BLaER1 treated with 17β-estradiol and CSF1 and Interleukin-3, amounts not matched to agents 10 nM and 100 nM (cell line): ENCODE measurements at regions not wholly inside any gene's neighbourhood (a gene's known extent, or its start where the extent isn't known, plus 50 kb on each side); places are given as distances from the start of the nearest gene placed in this dataset.

ENCODE experiments used
- H3K27ac ChIP-seq, 11 experiments: shearing (Covaris generic); formaldehyde crosslinking; 2 replicates each; pipeline ENCODE4 v1.8.1; 2022
- H3K27me3 ChIP-seq, 11 experiments: shearing (Covaris generic); formaldehyde crosslinking; 2 replicates each; pipeline ENCODE4 v1.8.1; 2022
- H3K36me3 ChIP-seq, 11 experiments: shearing (Covaris generic); formaldehyde crosslinking; 2 replicates each; pipeline ENCODE4 v1.8.1; 2022
- H3K4me1 ChIP-seq, 10 experiments: shearing (Covaris generic); formaldehyde crosslinking; 2 replicates each; pipeline ENCODE4 v1.8.1; 2022
- H3K4me2 ChIP-seq, 11 experiments: shearing (Covaris generic); formaldehyde crosslinking; 2 replicates each; pipeline ENCODE4 v1.8.1; 2022
- H3K4me3 ChIP-seq, 10 experiments: shearing (Covaris generic); formaldehyde crosslinking; 2 replicates each; pipeline ENCODE4 v1.8.1; 2022
- H3K9ac ChIP-seq, 11 experiments: shearing (Covaris generic); formaldehyde crosslinking; 2 replicates each; pipeline ENCODE4 v1.8.1; 2022
- H3K9me3 ChIP-seq, 11 experiments: shearing (Covaris generic); formaldehyde crosslinking; replicated peaks in 1 of 11; 2 replicates each; pipeline ENCODE4 v1.8.1; 2022
- H4K20me1 ChIP-seq, 11 experiments: shearing (Covaris generic); formaldehyde crosslinking; 2 replicates each; pipeline ENCODE4 v1.8.1; 2022
- Cebpa-rat ChIP-seq, 11 experiments: shearing (Covaris generic); IDR thresholded peaks; 2 replicates each; pipeline ENCODE4 v1.8.1; 2022

DNA sequence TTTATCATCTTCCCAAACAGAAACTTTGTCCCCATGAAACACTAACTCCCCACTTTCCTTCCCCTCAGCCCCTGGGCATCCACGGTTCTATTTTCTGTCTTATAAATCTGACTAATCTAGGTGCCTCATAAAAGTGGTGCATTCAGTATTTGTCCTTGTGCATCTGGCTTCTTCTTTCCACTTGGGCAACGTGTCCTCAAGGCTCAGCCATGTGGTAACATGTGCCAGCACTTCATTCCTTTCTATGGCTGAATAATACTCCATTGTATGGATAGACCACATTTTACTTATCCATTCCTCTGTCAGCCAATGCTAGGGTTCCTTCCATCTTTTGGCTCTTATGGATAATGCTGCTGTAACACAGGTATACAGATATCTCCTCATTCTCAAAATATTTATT lies 305.0 kb upstream of the RUNX1 start:
- Histone ChIP-seq H3K9ac (no peak overlapping the region), H3K9me3 (peaks cover 0 to 6% (median 0%) of the 10 kb centered on the region in 11 experiments; a peak in 2 of 22 replicates), H3K4me1 (peaks cover 0 to 9% (median 0%) of the 10 kb centered on the region in 10 experiments; a peak in 2 of 20 replicates), H3K36me3 (no peaks in the 10 kb centered on the region), H3K4me3 (no peak overlapping the region), H3K27me3 (no peaks in the 10 kb centered on the region), H4K20me1 (no peaks in the 10 kb centered on the region), H3K27ac (no peak overlapping the region), H3K4me2 (no peak overlapping the region)
- TF ChIP-seq Cebpa-rat (IDR thresholded peaks at IDR 0.05): no peak

GRCh38 chr21:35352793-35353192 lies 303.7 kb upstream of the RUNX1 start:
- Histone ChIP-seq H3K9me3 (peaks cover 0 to 6% (median 0%) of the 10 kb centered on the region in 11 experiments; a peak in 2 of 22 replicates), H3K4me3 (no peak overlapping the region), H3K27ac (no peak overlapping the region), H3K36me3 (no peaks in the 10 kb centered on the region), H4K20me1 (no peaks in the 10 kb centered on the region), H3K4me1 (peaks cover 0 to 4% (median 0%) of the 10 kb centered on the region in 10 experiments; a peak in 2 of 20 replicates), H3K9ac (no peak overlapping the region), H3K4me2 (no peak overlapping the region), H3K27me3 (no peaks in the 10 kb centered on the region)
- no peak for TF ChIP-seq Cebpa-rat (IDR thresholded peaks at IDR 0.05)

GRCh38 chr21:35352066-35352770 lies 303.1 kb upstream of the RUNX1 start:
- Histone ChIP-seq H3K27ac (no peak overlapping the region), H4K20me1 (no peaks in the 10 kb centered on the region), H3K36me3 (no peaks in the 10 kb centered on the region), H3K4me3 (no peak overlapping the region), H3K9me3 (peaks cover 0 to 6% (median 0%) of the 10 kb centered on the region in 11 experiments; a peak in 2 of 22 replicates), H3K27me3 (no peaks in the 10 kb centered on the region), H3K4me1 (no peaks in the 10 kb centered on the region), H3K9ac (no peak overlapping the region), H3K4me2 (no peak overlapping the region)
- TF ChIP-seq Cebpa-rat (IDR thresholded peaks at IDR 0.05): no peak

- Histone ChIP-seq H3K36me3 (no peaks in the 10 kb centered on the region), H3K9ac (no peak overlapping the region), H4K20me1 (no peaks in the 10 kb centered on the region), H3K4me2 (no peak overlapping the region), H3K4me3 (no peak overlapping the region), H3K9me3 (peaks cover 0 to 6% (median 0%) of the 10 kb centered on the region in 11 experiments; a peak in 2 of 22 replicates), H3K27ac (no peak overlapping the region), H3K27me3 (no peaks in the 10 kb centered on the region), H3K4me1 (no peaks in the 10 kb centered on the region)
- no peak for TF ChIP-seq Cebpa-rat (IDR thresholded peaks at IDR 0.05)
Measured at GRCh38 chr21:35351434-35351833, 302.3 kb upstream of the RUNX1 start.

- Histone ChIP-seq H3K4me1 (no peaks in the 10 kb centered on the region), H3K9ac (no peak overlapping the region), H3K27ac (no peak overlapping the region), H3K4me3 (no peak overlapping the region), H3K9me3 (peaks cover 0 to 6% (median 0%) of the 10 kb centered on the region in 11 experiments; a peak in 2 of 22 replicates), H4K20me1 (no peaks in the 10 kb centered on the region), H3K27me3 (no peaks in the 10 kb centered on the region), H3K4me2 (no peak overlapping the region), H3K36me3 (no peaks in the 10 kb centered on the region)
- no peak for TF ChIP-seq Cebpa-rat (IDR thresholded peaks at IDR 0.05)
Measured at GRCh38 chr21:35350965-35351364, 301.9 kb upstream of the RUNX1 start.

DNA sequence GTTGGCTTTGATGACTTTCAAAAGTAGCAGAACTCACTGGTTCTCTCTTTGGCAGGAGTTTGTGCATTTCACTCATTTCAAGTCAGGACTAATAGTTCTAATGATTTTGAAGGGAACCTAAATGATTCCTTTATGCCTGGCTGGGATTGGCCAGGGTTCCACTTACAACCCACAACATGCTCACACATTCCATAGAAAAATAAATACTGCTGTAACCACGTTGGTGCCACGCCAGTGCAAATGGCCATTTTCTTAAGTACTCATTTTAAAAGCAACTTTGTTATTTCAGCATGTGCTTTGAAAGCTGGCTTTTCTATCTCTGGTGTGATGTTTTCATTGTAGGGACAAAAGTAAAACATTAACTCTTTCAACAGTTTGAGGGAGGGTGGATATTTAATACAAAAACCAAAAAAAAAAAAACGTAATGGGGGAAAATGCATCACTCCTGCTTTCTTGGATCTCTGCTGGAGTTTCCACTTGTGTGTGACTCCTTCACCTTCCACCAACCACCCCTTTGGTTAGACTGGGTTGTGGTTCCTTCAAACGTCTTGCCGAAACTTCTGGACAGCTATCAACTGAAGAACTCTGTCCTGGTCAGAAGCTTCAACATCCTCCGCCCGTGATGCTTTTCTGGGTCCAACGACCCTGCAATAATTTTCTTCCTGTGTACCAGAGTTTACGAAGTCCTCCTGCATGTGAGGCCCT lies 300.4 kb upstream of the RUNX1 start:
- Histone ChIP-seq H3K4me3 (no peak overlapping the region), H3K4me1 (no peaks in the 10 kb centered on the region), H3K9ac (no peak overlapping the region), H3K9me3 (peaks cover 0 to 13% (median 0%) of the 10 kb centered on the region in 11 experiments; a peak in 5 of 22 replicates), H3K27me3 (no peaks in the 10 kb centered on the region), H3K27ac (no peak overlapping the region), H3K36me3 (no peaks in the 10 kb centered on the region), H3K4me2 (no peak overlapping the region), H4K20me1 (no peaks in the 10 kb centered on the region)
- TF ChIP-seq Cebpa-rat (IDR thresholded peaks at IDR 0.05): no peak

GRCh38 chr21:35348686-35349085 lies 299.6 kb upstream of the RUNX1 start:
- Histone ChIP-seq H3K4me1 (no peaks in the 10 kb centered on the region), H3K4me3 (no peak overlapping the region), H3K27me3 (no peaks in the 10 kb centered on the region), H3K27ac (no peak overlapping the region), H3K36me3 (no peaks in the 10 kb centered on the region), H3K9me3 (peaks cover 0 to 9% (median 0%) of the 10 kb centered on the region in 11 experiments; a peak in 3 of 22 replicates), H3K9ac (no peak overlapping the region), H4K20me1 (no peaks in the 10 kb centered on the region), H3K4me2 (no peak overlapping the region)
- no peak for TF ChIP-seq Cebpa-rat (IDR thresholded peaks at IDR 0.05)

DNA sequence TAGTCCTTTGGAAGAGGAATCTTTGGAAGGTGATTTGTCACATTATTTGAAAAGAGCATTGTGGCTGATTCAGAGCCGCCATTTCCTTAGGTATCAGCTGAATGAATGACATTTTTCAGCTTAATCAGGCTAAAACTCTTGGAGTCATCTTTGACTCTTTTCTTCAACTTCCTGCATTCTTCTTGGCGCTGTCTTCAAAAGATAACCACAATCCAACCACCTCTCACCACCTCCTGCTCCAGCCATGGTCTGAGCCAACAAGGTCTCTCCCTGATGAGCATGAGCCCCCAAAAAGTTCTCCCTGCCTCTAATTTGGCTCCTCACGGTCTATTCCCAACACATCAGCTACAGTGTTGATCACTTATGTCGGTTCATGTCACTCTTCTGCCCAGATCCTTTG lies 297.6 kb upstream of the RUNX1 start:
- Histone ChIP-seq H3K36me3 (no peaks in the 10 kb centered on the region), H3K4me2 (no peak overlapping the region), H4K20me1 (no peaks in the 10 kb centered on the region), H3K27ac (no peak overlapping the region), H3K9me3 (peaks cover 0 to 9% (median 0%) of the 10 kb centered on the region in 11 experiments; a peak in 3 of 22 replicates), H3K4me3 (no peak overlapping the region), H3K27me3 (no peaks in the 10 kb centered on the region), H3K4me1 (peaks cover 0 to 14% (median 2%) of the 10 kb centered on the region in 10 experiments; a peak in 5 of 20 replicates), H3K9ac (no peak overlapping the region)
- no peak for TF ChIP-seq Cebpa-rat (IDR thresholded peaks at IDR 0.05)

GRCh38 chr21:35345954-35346353 lies 296.9 kb upstream of the RUNX1 start:
- Histone ChIP-seq H4K20me1 (no peaks in the 10 kb centered on the region), H3K9ac (no peak overlapping the region)

More at GRCh38 chr21:35345954-35346353, 296.9 kb upstream of the RUNX1 start:
- H3K4me1 ChIP-seq: peaks cover 0 to 14% (median 2%) of the 10 kb centered on the region in 10 experiments; a peak in 5 of 20 replicates
- H3K4me2 ChIP-seq: no peak overlapping the region
- H3K27ac ChIP-seq: no peak overlapping the region
- H3K27me3 ChIP-seq: no peaks in the 10 kb centered on the region
- H3K4me3 ChIP-seq: no peak overlapping the region
- peaks cover 0 to 9% (median 0%) of the 10 kb centered on the region in 11 experiments; a peak in 3 of 22 replicates for H3K9me3 ChIP-seq
- no peaks in the 10 kb centered on the region for H3K36me3 ChIP-seq
- TF ChIP-seq Cebpa-rat (IDR thresholded peaks at IDR 0.05): no peak
